Liver (tissue), 8 donors: ENCODE measurements at regions not wholly inside any gene's neighbourhood (a gene's known extent, or its start where the extent isn't known, plus 50 kb on each side); places are given as distances from the start of the nearest gene placed in this dataset.

Source experiments
- DNase-seq: peaks from one replicate; pipeline ENCODE4 v3.0.0-alpha.2; 2017; ENCODE audit warnings: low spot score
- H3K27ac ChIP-seq, 2 donors: one replicate each; pipeline ENCODE4 v1.7.0; 2013; ENCODE audit warnings: inconsistent platforms in 2 of 2, low read length in 2 of 2, control low read depth in 1 of 2, low read depth in 1 of 2, mild to moderate bottlenecking in 1 of 2
- H3K27me3 ChIP-seq, 4 donors: one replicate each; pipeline versions ENCODE4 v1.6.1 to v1.7.0; 2013; ENCODE audit warnings: low read length in 3 of 4, inconsistent platforms in 1 of 4, mild to moderate bottlenecking in 1 of 4, moderate library complexity in 1 of 4; ENCODE audit not compliant: control insufficient read depth in 4 of 4, insufficient read depth in 4 of 4
- H3K36me3 ChIP-seq, 4 donors: one replicate each; pipeline versions ENCODE4 v1.6.1 to v1.7.0; 2013; ENCODE audit warnings: low read length in 3 of 4, mild to moderate bottlenecking in 3 of 4, low read depth in 1 of 4, moderate library complexity in 1 of 4; ENCODE audit not compliant: control insufficient read depth in 4 of 4, insufficient read depth in 3 of 4
- H3K4me1 ChIP-seq, 4 donors: one replicate each; pipeline versions ENCODE4 v1.6.1 to v1.7.0; 2013; ENCODE audit warnings: low read length in 3 of 4, mild to moderate bottlenecking in 3 of 4, moderate library complexity in 1 of 4; ENCODE audit not compliant: control insufficient read depth in 4 of 4, insufficient read depth in 4 of 4
- H3K4me3 ChIP-seq, 3 donors: one replicate each; pipeline versions ENCODE4 v1.6.1 to v1.7.0; 2013; ENCODE audit warnings: low read length in 3 of 3, control low read depth in 1 of 3, low read depth in 1 of 3, mild to moderate bottlenecking in 1 of 3
- H3K9ac ChIP-seq, 2 donors: one replicate each; pipeline ENCODE4 v1.7.0; 2013; ENCODE audit warnings: low read length in 2 of 2, mild to moderate bottlenecking in 2 of 2, moderate library complexity in 2 of 2, control low read depth in 1 of 2, low read depth in 1 of 2
- H3K9me3 ChIP-seq, 4 donors: one replicate each; pipeline versions ENCODE4 v1.6.1 to v1.7.0; 2013; ENCODE audit warnings: low read length in 3 of 4; ENCODE audit not compliant: control insufficient read depth in 4 of 4
- ATF3 ChIP-seq: IDR thresholded peaks from 2 replicates; pipeline ENCODE4 v1.6.1; 2016; ENCODE audit warnings: antibody characterized with exemption
- CTCF ChIP-seq: fragments of 150-350 bp; IDR thresholded peaks from 2 replicates; pipeline ENCODE4 v1.5.1; 2017; ENCODE audit warnings: improper control_type of control experiment, low read depth, low read length; ENCODE audit not compliant: missing input control
- EGR1 ChIP-seq, 2 donors: IDR thresholded peaks; 2 replicates each; pipeline ENCODE4 v1.6.1; 2016 to 2018; ENCODE audit warnings: antibody characterized with exemption in 2 of 2, low read depth in 2 of 2
- FOXA2 ChIP-seq: IDR thresholded peaks from 2 replicates; pipeline ENCODE4 v1.6.1; 2016; ENCODE audit warnings: antibody characterized with exemption
- GABPA ChIP-seq, 2 donors: IDR thresholded peaks in 1 of 2; conservative IDR thresholded peaks in 1 of 2; 2 replicates each; pipeline ENCODE4 v1.6.1; 2016; ENCODE audit warnings: antibody characterized with exemption in 2 of 2, mild to moderate bottlenecking in 1 of 2, moderate library complexity in 1 of 2
- HNF4A ChIP-seq, 2 donors: conservative IDR thresholded peaks; 2 replicates each; pipeline ENCODE4 v1.6.1; 2016; ENCODE audit warnings: antibody characterized with exemption in 2 of 2, mild to moderate bottlenecking in 2 of 2
- HNF4G ChIP-seq: IDR thresholded peaks from 2 replicates; pipeline ENCODE4 v1.6.1; 2016; ENCODE audit warnings: antibody characterized with exemption
- JUND ChIP-seq, 2 donors: IDR thresholded peaks; 2 replicates each; pipeline ENCODE4 v1.6.1; 2016; ENCODE audit warnings: antibody characterized with exemption in 2 of 2
- MAX ChIP-seq: IDR thresholded peaks from 2 replicates; pipeline ENCODE4 v1.6.1; 2016; ENCODE audit warnings: antibody characterized with exemption
- NR2F2 ChIP-seq: IDR thresholded peaks from 2 replicates; pipeline ENCODE4 v1.6.1; 2016; ENCODE audit warnings: antibody characterized with exemption
- RAD21 ChIP-seq, 2 donors: IDR thresholded peaks; 2 replicates each; pipeline ENCODE4 v1.6.1; 2016; ENCODE audit warnings: antibody characterized with exemption in 2 of 2, mild to moderate bottlenecking in 2 of 2
- REST ChIP-seq: IDR thresholded peaks from 2 replicates; pipeline ENCODE4 v1.6.1; 2016; ENCODE audit warnings: antibody characterized with exemption, mild to moderate bottlenecking
- RXRA ChIP-seq, 2 donors: IDR thresholded peaks; 2 replicates each; pipeline ENCODE4 v1.6.1; 2017 to 2018; ENCODE audit warnings: antibody characterized with exemption in 2 of 2, mild to moderate bottlenecking in 1 of 2
- SP1 ChIP-seq: IDR thresholded peaks from 2 replicates; pipeline ENCODE4 v1.6.1; 2018; ENCODE audit warnings: antibody characterized with exemption, mild to moderate bottlenecking
- TAF1 ChIP-seq: conservative IDR thresholded peaks from 2 replicates; pipeline ENCODE4 v1.6.1; 2016; ENCODE audit warnings: antibody characterized with exemption, mild to moderate bottlenecking
- YY1 ChIP-seq: IDR thresholded peaks from 2 replicates; pipeline ENCODE4 v1.6.1; 2016; ENCODE audit warnings: antibody characterized with exemption, mild to moderate bottlenecking
- WGBS: extraction: QIAGEN DNeasy Blood & Tissue Kit; methylation state at CpG from one replicate; pipeline ENCODE4 v1.1.7; 2013; 5-methylcytosine and 5-hydroxymethylcytosine counted together
- donor health status: healthy.
- donor health status: healthy.
- donor health status: healthy.
- donor health status: healthy.
- donor health status: healthy.

- DNase-seq: no peak
- 64% methylated on average over 5 of the region's 5 CpGs for WGBS
- Histone ChIP-seq H3K4me3 (no peak overlapping the region), H3K9me3 (no peaks in the 10 kb centered on the region), H3K36me3 (no peaks in the 10 kb centered on the region), H3K27me3 (peaks cover 0 to 2% (median 0%) of the 10 kb centered on the region in 4 donors), H3K9ac (no peak overlapping the region), H3K4me1 (no peaks in the 10 kb centered on the region), H3K27ac (no peak overlapping the region)
- TF ChIP-seq JUND (IDR thresholded peaks at IDR 0.05) (no peak), RAD21 (IDR thresholded peaks at IDR 0.05) (no peak)
Measured at GRCh38 chr4:174038481-174038880, 245.0 kb downstream of the FBXO8 start.

- DNase-seq: no peak
- no peaks in the 10 kb centered on the region for H3K36me3 ChIP-seq
- no peak overlapping the region for H3K4me3 ChIP-seq
- no peak overlapping the region for H3K9ac ChIP-seq
- no peak overlapping the region for H3K27ac ChIP-seq
- WGBS: 67% methylated on average over 3 of the region's 3 CpGs
- H3K27me3 ChIP-seq: peaks cover 0 to 2% (median 0%) of the 10 kb centered on the region in 4 donors
- H3K9me3 ChIP-seq: no peaks in the 10 kb centered on the region
- no peaks in the 10 kb centered on the region for H3K4me1 ChIP-seq
- TF ChIP-seq FOXA2 (no peak), RXRA (IDR thresholded peaks at IDR 0.05) (no peak), ATF3 (no peak), EGR1 (IDR thresholded peaks at IDR 0.05; ENCODE audit: low read depth in 2 of 2) (no peak), TAF1 (no peak), SP1 (no peak), GABPA (IDR thresholded peaks at IDR 0.05 in 1 of 2, conservative IDR thresholded peaks at IDR 0.05 in 1 of 2) (no peak), CTCF (no peak)
Measured at GRCh38 chr4:174037631-174038030, 245.8 kb downstream of the FBXO8 start.

- H3K4me3 ChIP-seq: no peak overlapping the region
- H3K9me3 ChIP-seq: no peaks in the 10 kb centered on the region
- no peaks in the 10 kb centered on the region for H3K4me1 ChIP-seq
- no peak for DNase-seq
- no peak overlapping the region for H3K27ac ChIP-seq
- no peak overlapping the region for H3K9ac ChIP-seq
- H3K36me3 ChIP-seq: no peaks in the 10 kb centered on the region
- H3K27me3 ChIP-seq: peaks cover 0 to 2% (median 0%) of the 10 kb centered on the region in 4 donors
- WGBS: 73% methylated on average over 8 of the region's 8 CpGs
- TF ChIP-seq EGR1 (IDR thresholded peaks at IDR 0.05; ENCODE audit: low read depth in 2 of 2): no peak
- no peak for TF ChIP-seq RXRA (IDR thresholded peaks at IDR 0.05)
- no peak for TF ChIP-seq HNF4A (conservative IDR thresholded peaks at IDR 0.05)
- no peak for TF ChIP-seq NR2F2
- no peak for TF ChIP-seq GABPA (IDR thresholded peaks at IDR 0.05 in 1 of 2, conservative IDR thresholded peaks at IDR 0.05 in 1 of 2)
- no peak for TF ChIP-seq SP1
- TF ChIP-seq JUND (IDR thresholded peaks at IDR 0.05): no peak
- TF ChIP-seq RAD21 (IDR thresholded peaks at IDR 0.05): no peak
- TF ChIP-seq HNF4G: no peak
- no peak for TF ChIP-seq REST
- no peak for TF ChIP-seq YY1
- TF ChIP-seq MAX: no peak
Measured at GRCh38 chr4:174037049-174037448, 246.4 kb downstream of the FBXO8 start.
